NB4 (cell line): ENCODE measurements at regions not wholly inside any gene's neighbourhood (a gene's known extent, or its start where the extent isn't known, plus 50 kb on each side); places are given as distances from the start of the nearest gene placed in this dataset.

Source experiments
- MYC ChIP-seq: IDR thresholded peaks from 2 replicates; pipeline ENCODE4 v1.6.1; 2011; ENCODE audit warnings: low read depth, low read length
- POLR2A ChIP-seq: IDR thresholded peaks from 2 replicates; pipeline ENCODE4 v1.6.1; 2011; ENCODE audit warnings: mild to moderate bottlenecking; ENCODE audit not compliant: insufficient read length; ENCODE audit errors: extremely low read depth
- TF ChIP-seq, protein P1 (sequence below): IDR thresholded peaks from one replicate; pipeline ENCODE4 v1.5.1; 2012; ENCODE audit warnings: low read depth, low read length
- TF ChIP-seq, protein P2 (sequence below): IDR thresholded peaks from 2 replicates; pipeline ENCODE4 v1.6.1; 2011; ENCODE audit warnings: low read depth, low read length

DNA sequence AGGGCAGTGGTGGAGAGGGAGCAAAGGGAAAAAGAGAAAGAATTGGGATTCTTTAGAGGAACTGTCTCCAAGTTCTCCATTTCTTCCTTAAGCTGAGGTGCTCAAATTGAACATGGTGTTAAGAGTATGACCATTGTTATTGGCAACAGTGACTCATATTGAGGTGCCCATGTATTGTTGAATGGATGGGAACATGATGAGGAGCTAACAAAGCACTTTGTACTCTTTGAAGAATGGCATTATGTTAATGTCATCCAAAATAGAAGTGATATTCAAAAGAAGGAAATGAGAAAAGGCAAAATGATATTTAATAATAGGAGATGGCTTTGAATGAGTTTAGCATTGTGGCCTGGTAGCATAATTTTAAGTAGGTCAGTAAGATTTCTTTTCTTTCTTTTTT lies 261.1 kb downstream of the QKI start:
- no peak for TF ChIP-seq POLR2A
- TF ChIP-seq, protein P1, sequence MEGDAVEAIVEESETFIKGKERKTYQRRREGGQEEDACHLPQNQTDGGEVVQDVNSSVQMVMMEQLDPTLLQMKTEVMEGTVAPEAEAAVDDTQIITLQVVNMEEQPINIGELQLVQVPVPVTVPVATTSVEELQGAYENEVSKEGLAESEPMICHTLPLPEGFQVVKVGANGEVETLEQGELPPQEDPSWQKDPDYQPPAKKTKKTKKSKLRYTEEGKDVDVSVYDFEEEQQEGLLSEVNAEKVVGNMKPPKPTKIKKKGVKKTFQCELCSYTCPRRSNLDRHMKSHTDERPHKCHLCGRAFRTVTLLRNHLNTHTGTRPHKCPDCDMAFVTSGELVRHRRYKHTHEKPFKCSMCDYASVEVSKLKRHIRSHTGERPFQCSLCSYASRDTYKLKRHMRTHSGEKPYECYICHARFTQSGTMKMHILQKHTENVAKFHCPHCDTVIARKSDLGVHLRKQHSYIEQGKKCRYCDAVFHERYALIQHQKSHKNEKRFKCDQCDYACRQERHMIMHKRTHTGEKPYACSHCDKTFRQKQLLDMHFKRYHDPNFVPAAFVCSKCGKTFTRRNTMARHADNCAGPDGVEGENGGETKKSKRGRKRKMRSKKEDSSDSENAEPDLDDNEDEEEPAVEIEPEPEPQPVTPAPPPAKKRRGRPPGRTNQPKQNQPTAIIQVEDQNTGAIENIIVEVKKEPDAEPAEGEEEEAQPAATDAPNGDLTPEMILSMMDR: no peak
- no peak for TF ChIP-seq MYC
- TF ChIP-seq, protein P2, sequence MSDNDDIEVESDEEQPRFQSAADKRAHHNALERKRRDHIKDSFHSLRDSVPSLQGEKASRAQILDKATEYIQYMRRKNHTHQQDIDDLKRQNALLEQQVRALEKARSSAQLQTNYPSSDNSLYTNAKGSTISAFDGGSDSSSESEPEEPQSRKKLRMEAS: no peak
